SK-N-SH treated with all-trans-retinoic acid at 6 μM for 48 hours (cell line): ENCODE measurements at regions not wholly inside any gene's neighbourhood (a gene's known extent, or its start where the extent isn't known, plus 50 kb on each side); places are given as distances from the start of the nearest gene placed in this dataset.

ENCODE experiments used
- ISL1 ChIP-seq: fragments of 250-450 bp; sonication (Bioruptor Pico); IDR thresholded peaks from 2 replicates; pipeline ENCODE4 v2.1.2; 2022; ENCODE audit warnings: mild to moderate bottlenecking, moderate library complexity
- RARB ChIP-seq: fragments of 250-450 bp; sonication (Bioruptor Pico); IDR thresholded peaks from 2 replicates; pipeline ENCODE4 v1.8.0; 2021; ENCODE audit warnings: mild to moderate bottlenecking, moderate library complexity
- TCF4 ChIP-seq: fragments of 250-450 bp; sonication (Bioruptor Pico); IDR thresholded peaks from 2 replicates; pipeline ENCODE4 v1.8.0; 2021; ENCODE audit warnings: mild to moderate bottlenecking, moderate library complexity, borderline replicate concordance
- ZFP30 ChIP-seq: fragments of 450-650 bp; formaldehyde crosslinking; IDR thresholded peaks from 2 replicates; pipeline ENCODE4 v1.5.0; 2022; ENCODE audit warnings: mild to moderate bottlenecking, moderate library complexity
- ZNF8 ChIP-seq: fragments of 450-650 bp; formaldehyde crosslinking; IDR thresholded peaks from 2 replicates; pipeline ENCODE4 v1.5.0; 2020; ENCODE audit warnings: mild to moderate bottlenecking, moderate library complexity

DNA sequence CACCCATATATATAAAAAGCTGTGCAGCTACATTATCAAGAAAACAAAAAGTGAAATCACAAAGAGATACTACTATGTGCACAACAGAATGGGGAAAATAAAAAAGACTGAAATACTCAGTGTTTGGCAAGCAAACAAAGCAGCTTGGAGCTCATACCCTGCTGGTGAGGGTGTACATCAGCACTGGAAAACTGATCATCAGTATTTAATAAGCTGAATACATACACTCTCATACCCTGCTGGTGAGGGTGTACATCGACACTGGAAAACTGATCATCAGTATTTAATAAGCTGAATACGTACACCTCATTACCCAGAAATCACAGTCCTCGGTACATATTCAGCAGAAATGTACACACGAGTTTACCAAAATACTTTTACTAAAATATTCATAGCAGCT is 220.8 kb downstream of the SPP2 start:
- TF ChIP-seq RARB, result no peak
- no peak for TF ChIP-seq ISL1 (CRISPR knock-in tag)
- TF ChIP-seq TCF4 (CRISPR knock-in tag), result no peak
- TF ChIP-seq ZNF8 (CRISPR knock-in tag), result no peak
- no peak for TF ChIP-seq ZFP30 (CRISPR knock-in tag)
